Activated T-helper 17 cell treated with anti-CD3 and anti-CD28 coated beads, Interleukin-2, amount 50 U/mL, for 72 hours (primary cell): ENCODE measurements at regions not wholly inside any gene's neighbourhood (a gene's known extent, or its start where the extent isn't known, plus 50 kb on each side); places are given as distances from the start of the nearest gene placed in this dataset.

Experiments
- ATAC-seq: fragments of 150-1000 bp; cut with Tn5 transposase; replicated peaks from 2 replicates; pipeline ENCODE4 v1.10.0; 2021; ENCODE audit warnings: mild to moderate bottlenecking, moderate library complexity
- H3K27ac Mint-ChIP-seq: one replicate; pipeline ENCODE4 v1.8.0; 2022; ENCODE audit warnings: mixed read lengths
- H3K27me3 Mint-ChIP-seq: one replicate; pipeline ENCODE4 v1.8.0; 2022; ENCODE audit warnings: mixed read lengths
- H3K36me3 Mint-ChIP-seq: one replicate; pipeline ENCODE4 v1.8.0; 2022; ENCODE audit warnings: low read depth, mild to moderate bottlenecking, mixed read lengths
- H3K4me1 Mint-ChIP-seq: one replicate; pipeline ENCODE4 v1.8.0; 2022; ENCODE audit warnings: mixed read lengths
- H3K4me3 Mint-ChIP-seq: one replicate; pipeline ENCODE4 v1.8.0; 2022; ENCODE audit warnings: mild to moderate bottlenecking, mixed read lengths
- H3K9me3 Mint-ChIP-seq: one replicate; pipeline ENCODE4 v1.8.0; 2022; ENCODE audit warnings: mixed read lengths

DNA sequence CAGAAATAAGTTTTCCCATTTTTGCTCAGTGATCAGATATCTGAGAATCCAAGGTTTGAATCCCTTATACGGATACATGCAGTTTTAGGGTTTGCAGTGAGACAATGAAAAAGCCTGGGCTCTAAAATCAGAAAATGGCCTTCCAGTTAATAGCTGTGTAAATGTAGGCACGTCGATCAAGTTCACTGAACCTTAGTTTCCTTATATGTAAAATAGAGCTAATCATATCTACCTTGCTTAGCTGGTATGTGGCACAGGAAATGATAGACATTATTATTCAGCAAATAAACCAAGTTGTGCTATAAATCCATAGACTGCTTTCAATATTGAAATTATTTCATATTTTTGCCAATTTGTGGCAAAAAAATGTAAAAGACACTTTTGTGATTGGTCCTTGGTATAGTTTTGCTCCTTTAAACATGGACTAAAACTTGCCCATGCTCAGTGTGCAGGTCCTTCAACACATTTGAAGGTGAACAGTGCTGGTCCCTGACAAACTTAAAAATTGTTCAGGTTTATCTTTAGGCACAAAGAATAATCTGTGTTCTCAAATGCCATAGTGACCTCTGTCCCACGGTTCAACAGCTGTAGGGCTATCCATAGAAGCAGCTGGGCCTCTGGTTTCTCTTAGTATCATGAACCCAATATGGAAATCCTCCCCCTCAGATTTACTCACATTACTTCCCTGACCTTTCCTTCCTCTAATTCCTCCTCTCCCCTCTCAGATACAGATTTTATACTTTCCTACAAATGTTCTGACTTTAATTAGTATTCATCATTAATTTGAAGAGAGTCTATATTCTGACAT is 51.0 kb downstream of the CCDC54 start:
- Mint-ChIP-seq H3K4me3 (no peak overlapping the region), H3K27ac (no peak overlapping the region), H3K9me3 (no peaks in the 10 kb centered on the region), H3K36me3 (no peaks in the 10 kb centered on the region), H3K27me3 (no peaks in the 10 kb centered on the region), H3K4me1 (no peaks in the 10 kb centered on the region)
- no peak for ATAC-seq

DNA sequence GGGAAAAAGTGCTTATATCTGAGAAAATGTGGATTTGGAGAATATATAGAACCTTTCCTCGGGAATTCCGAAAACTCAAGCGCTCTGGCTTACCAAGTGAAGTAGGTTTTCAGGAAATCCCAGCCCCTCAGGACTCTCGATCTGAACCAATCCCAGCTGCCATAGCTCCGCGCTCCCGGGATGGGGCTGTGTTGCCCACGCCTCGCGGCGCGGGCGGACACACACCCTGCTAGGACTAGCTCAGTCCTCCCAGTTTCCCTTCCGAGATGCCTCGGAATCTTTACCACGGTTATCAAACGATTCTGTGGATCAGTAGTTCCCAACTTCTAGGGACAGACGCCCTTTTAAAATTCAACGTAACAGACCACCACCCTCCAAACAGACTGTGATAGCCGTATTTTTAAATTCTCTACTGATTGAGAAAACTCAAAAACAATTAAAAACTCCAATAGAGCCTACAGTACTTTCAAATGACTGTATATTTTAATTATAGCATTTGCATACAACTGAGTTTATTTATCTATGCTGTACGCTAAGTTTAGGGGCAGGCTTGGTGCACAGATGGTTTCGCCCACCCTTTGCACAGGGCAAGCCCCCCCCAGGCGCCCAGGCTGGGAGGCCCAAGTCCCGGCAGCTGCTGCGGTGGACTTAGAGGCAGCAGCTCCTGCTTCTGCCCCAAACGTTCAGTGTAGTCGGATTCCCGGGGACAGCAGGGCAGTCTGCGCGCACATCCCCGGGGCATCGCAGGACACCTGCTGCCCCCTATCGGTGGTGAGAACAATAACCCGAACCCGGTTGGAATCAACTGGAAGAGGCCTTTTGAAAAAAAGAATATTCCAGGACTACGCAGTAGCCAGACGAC is 52.3 kb downstream of the CCDC54 start:
- Mint-ChIP-seq H3K27ac (no peak overlapping the region), H3K36me3 (no peaks in the 10 kb centered on the region), H3K9me3 (no peaks in the 10 kb centered on the region), H3K27me3 (no peaks in the 10 kb centered on the region), H3K4me1 (no peaks in the 10 kb centered on the region), H3K4me3 (peak overlapping the region; percentile 84)
- ATAC-seq: peak; percentile 62

DNA sequence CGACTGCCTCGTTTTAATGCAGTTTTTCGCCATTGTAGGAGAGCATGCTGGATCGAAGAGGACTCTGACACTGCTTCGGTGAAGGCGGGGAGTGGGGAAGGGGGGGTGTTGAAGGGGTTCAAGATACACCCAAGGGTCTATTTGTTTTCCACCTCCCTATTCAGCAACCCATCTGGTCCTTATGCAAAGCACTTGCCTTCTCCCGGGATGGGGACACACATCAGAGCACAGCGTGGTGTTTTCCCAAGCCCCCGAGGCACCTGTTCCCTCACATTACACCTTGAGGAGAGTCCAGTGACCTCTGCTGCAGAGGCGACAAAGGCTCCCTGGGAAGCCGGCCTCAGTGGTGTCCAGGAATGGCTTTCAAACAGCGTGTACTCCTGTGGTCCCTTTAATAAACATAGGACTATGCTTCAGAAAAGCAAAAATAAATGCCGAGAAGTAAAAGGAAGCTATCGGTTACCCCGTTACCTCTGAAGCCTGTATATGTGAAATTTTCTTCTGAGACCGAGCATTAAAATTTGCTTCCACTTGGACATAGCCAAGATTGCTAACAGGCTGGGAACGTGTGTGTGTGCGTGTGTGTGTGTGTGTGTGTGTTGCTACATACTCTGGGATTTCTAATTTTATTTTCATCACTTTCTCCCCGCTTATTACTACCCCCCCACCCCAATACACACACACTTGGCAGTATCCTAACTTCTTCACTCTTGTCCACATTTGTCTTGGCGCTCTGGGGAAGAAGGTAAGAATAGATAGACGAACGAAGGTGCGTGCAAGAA is 53.2 kb downstream of the CCDC54 start:
- Mint-ChIP-seq H3K27me3 (peaks cover 5% of the 10 kb centered on the region), H3K4me3 (peak overlapping the region; percentile 84), H3K4me1 (no peaks in the 10 kb centered on the region), H3K27ac (peak overlapping the region; percentile 59), H3K9me3 (no peaks in the 10 kb centered on the region), H3K36me3 (no peaks in the 10 kb centered on the region)
- peak; percentile 3 for ATAC-seq

DNA sequence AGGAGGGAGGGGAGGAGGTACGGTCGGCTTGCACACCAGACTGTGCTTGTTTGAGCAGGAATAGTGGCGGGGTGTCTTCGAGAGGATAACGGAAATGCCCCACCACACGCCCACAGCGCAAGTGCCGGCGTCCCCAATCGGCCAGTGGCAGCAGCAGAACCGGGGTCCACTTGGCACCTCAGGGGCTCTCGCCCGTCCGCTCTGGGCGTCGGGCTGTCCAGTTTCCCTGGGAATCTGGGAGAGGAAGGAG is 53.7 kb downstream of the CCDC54 start:
- H3K4me1 Mint-ChIP-seq: no peaks in the 10 kb centered on the region

DNA sequence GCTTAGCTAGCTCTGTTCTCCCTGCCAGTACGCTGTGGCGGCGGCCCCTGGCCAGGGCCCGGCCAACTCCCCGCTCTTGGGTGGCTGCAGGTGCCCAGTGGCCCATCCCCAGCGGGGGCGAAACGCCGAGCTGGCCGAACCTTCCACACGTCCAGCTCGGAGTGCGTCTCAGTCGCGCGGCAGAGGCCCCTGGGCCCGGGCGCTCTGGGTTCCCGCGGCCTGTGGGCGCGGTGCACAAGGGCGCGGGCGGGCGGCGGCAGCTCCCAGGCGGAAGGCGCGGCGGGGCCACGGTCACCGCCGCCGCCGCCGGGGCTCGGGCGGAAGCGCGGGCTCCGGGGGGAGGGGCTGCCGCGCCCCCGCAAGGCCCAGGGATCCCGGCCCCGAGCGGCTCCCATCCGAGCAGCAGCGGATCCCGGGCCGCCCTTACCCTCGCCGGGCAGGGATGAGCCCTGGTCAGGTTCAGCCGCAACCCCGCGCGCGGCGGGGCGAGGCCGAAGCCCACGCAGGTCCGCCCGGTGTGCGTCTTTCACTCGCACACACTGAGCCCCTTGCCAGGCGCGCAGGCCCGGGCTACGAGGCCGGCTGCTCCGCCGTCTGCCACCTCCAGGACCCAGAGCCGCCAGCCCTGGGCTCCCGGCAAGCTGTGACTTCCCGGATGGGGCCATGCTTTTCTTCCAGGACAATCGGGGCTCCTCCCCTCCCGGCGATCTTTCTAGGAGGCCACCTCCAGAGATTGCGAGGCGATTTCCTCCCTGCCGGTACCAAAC is 54.2 kb downstream of the CCDC54 start:
- Mint-ChIP-seq H3K9me3 (no peaks in the 10 kb centered on the region), H3K27me3 (peaks cover 5% of the 10 kb centered on the region), H3K36me3 (no peaks in the 10 kb centered on the region), H3K4me3 (peak overlapping the region; percentile 86), H3K27ac (peak overlapping the region; percentile 71), H3K4me1 (no peaks in the 10 kb centered on the region)
- peak; percentile 76 for ATAC-seq

More for the DNA sequence above, 53.7 kb downstream of the CCDC54 start:
- peaks cover 5% of the 10 kb centered on the region for H3K27me3 Mint-ChIP-seq
- peak; percentile 32 for ATAC-seq
- H3K9me3 Mint-ChIP-seq: no peaks in the 10 kb centered on the region
- H3K27ac Mint-ChIP-seq: peak overlapping the region; percentile 59
- peak overlapping the region; percentile 84 for H3K4me3 Mint-ChIP-seq
- H3K36me3 Mint-ChIP-seq: no peaks in the 10 kb centered on the region

DNA sequence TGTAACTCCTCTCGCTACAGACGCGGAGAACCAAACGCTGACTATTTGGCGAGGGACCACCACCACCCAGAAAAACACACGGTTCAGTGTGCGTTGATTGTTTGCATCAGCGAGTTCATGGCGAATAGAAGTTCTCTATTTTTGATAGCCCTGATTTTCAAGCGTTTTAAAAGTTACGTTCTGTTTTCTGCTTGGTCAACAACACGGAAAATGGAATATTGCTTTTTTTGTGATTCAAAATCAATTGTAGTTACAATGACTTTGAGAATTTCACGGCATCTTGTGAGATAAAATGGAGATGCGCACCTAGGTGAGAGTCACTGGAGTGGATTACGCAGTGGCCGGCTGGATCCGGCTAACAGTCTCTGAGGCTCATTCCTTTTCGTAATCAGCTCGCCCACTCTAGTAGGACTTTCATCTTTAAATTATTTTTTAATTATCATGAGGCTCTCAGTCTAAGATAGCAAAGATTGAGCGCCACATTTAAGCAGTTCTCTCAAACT is 54.8 kb downstream of the CCDC54 start:
- Mint-ChIP-seq H3K9me3 (no peaks in the 10 kb centered on the region), H3K4me1 (no peaks in the 10 kb centered on the region), H3K27me3 (peaks cover 5% of the 10 kb centered on the region), H3K27ac (peak overlapping the region; percentile 71), H3K36me3 (no peaks in the 10 kb centered on the region), H3K4me3 (peak overlapping the region; percentile 86)
- no peak for ATAC-seq

DNA sequence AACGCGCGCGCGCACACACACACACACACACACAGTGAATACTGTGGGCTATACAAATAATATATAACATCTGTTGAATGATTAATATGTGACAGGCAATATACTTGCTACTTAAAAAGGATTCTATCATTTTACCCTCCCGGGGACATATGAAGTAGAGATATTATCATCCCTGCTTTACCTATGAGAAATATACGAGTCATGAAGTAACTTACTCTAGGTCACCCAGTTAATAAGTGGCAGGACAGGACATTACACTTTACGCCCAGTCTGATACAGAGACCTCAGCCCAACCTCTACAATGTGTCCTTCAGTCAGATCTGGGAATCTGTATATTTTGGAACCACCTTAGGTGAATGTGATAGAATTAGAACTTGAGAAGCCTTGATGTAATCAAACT is 55.4 kb downstream of the CCDC54 start:
- no peak for ATAC-seq
- Mint-ChIP-seq H3K9me3 (no peaks in the 10 kb centered on the region), H3K4me3 (peak overlapping the region; percentile 86), H3K4me1 (no peaks in the 10 kb centered on the region), H3K27me3 (peaks cover 5% of the 10 kb centered on the region), H3K36me3 (no peaks in the 10 kb centered on the region), H3K27ac (no peak overlapping the region)

DNA sequence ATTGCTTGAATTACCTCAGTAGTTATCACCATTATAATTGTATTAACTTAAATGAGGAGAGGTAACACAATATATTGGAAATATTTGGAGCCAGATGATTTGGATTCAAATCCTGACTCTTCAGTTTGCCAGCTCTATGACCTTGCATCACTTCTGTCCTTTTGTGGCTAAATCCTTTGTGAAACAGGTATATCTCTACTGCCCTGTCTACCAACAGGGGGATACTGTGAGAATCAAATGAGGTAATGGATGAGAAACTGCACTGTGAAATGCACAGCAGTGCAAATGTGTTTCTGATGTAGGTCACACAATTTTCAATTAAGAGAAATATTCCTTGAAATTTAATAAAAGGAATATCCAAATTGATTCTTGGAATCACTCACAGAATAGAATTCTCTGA is 58.8 kb downstream of the CCDC54 start:
- Mint-ChIP-seq H3K27me3 (peaks cover 5% of the 10 kb centered on the region), H3K9me3 (no peaks in the 10 kb centered on the region), H3K4me3 (no peak overlapping the region), H3K36me3 (no peaks in the 10 kb centered on the region), H3K4me1 (no peaks in the 10 kb centered on the region), H3K27ac (no peak overlapping the region)
- no peak for ATAC-seq

DNA sequence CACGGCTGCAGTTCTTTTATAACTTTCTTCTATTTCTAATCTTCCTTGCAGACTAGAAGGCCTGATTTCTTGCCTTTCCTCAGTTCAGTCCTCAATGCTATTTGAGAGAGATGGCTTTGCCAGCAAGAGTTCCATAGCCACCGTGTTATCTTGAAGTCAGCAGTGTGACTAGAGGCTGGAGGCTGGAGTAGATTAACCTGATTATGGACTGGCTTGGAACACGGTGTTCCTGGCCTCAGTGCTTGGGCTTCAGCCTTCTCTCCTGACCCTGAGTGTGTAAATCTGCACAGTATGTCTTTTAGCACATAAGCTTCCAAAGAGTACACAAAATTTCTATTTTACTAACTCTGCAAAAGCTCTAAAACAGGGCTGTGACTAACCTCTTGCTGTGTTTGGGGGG is 61.4 kb downstream of the CCDC54 start:
- H3K27me3 Mint-ChIP-seq: peaks cover 5% of the 10 kb centered on the region
- H3K9me3 Mint-ChIP-seq: no peaks in the 10 kb centered on the region
- H3K36me3 Mint-ChIP-seq: no peaks in the 10 kb centered on the region
- H3K4me1 Mint-ChIP-seq: no peaks in the 10 kb centered on the region
- H3K4me3 Mint-ChIP-seq: no peak overlapping the region
- no peak overlapping the region for H3K27ac Mint-ChIP-seq
- no peak for ATAC-seq

DNA sequence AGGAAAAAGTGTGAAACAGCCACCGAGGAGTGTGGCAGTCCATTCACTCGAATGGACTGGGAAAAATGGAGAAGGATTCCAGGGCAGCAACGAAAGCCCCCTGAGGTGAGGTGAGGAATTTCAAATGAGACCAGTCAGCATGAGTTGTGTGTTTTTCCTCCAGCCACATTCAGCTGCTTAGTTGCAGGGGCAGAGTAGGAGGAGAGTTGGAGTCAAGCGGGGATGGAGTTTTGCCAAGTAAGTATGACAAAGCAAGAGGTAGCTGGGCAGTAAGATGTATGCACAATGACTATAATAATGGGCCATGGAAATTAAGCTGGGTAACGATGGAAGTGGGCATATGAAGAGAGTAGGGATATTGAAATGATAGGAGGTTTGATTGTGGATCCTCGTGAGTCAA is 64.4 kb downstream of the CCDC54 start:
- Mint-ChIP-seq H3K4me3 (no peak overlapping the region), H3K4me1 (no peaks in the 10 kb centered on the region), H3K27ac (no peak overlapping the region), H3K9me3 (no peaks in the 10 kb centered on the region), H3K27me3 (no peaks in the 10 kb centered on the region), H3K36me3 (no peaks in the 10 kb centered on the region)
- ATAC-seq: no peak

DNA sequence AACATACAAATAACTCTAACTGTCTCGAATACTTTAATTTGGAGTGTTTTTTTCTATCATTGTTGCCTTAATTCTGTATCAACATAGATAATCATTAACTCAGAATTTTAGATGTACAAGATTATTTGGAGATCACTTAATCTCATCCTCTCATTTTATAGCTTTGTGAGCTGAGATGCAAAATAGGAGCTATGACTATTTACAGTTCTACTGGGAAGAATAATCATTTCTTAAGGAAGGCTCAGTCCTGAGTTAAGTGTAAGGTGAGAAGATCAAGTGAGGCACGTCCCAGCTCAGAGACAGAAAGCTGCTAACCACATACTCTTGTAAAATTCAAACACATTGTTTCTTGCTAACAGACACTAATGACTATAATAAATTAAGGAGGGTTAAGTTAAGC is 66.2 kb downstream of the CCDC54 start:
- Mint-ChIP-seq H3K27ac (no peak overlapping the region), H3K9me3 (no peaks in the 10 kb centered on the region), H3K36me3 (no peaks in the 10 kb centered on the region), H3K4me3 (no peak overlapping the region), H3K27me3 (no peaks in the 10 kb centered on the region), H3K4me1 (no peaks in the 10 kb centered on the region)
- no peak for ATAC-seq

DNA sequence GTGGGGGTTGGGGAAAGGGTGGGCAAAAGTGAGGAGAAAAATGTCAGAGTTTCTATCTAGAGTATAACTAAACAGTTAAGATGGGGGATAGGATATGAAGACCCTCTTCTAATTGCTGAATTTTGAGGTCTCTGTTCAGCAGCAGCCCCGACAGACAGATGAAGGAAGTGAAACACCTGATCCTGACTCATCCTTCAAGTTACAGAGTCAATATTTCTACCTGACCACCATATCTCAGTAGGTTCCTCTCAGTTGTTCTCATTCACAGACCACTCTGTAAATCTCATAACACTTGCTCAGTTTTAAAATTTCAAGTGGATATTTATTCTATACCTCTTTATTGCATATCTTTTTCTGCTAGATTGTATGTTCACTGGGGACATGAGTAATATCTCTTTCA is 69.5 kb downstream of the CCDC54 start:
- Mint-ChIP-seq H3K4me3 (no peak overlapping the region), H3K4me1 (no peaks in the 10 kb centered on the region), H3K27ac (no peak overlapping the region), H3K27me3 (no peaks in the 10 kb centered on the region), H3K9me3 (no peaks in the 10 kb centered on the region), H3K36me3 (no peaks in the 10 kb centered on the region)
- ATAC-seq: peak; percentile 28

DNA sequence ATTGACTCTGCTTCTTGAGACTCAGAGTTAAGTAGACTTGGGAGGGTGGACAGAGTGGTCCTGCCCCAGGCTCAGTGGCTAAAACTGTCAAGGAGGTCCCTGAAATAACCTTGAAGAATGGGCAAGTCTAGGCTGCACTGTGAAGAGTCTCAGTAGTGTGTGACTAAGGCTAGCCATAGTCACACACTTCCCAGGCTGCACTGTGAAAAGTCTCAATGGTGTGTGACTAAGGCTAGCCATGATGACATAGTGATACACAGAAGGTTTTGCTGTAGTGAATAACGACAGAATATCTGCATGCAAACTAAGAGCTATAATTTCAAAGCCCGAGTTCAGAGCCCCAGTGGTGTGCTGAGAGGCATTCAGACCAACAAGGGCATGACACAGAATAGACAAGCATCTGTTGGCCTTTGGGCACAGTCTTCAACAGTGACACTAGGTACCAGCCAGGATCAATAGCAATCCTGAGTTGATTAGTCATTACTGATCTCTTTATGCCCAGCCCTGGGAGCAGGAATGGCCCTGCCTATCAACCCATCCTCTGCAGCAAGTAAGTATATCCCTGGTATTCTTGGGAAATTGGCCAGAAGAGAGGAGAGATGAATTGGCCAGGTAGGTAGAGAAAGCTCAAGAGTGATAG is 72.4 kb upstream of the BBX start:
- no peaks in the 10 kb centered on the region for H3K27me3 Mint-ChIP-seq
- H3K4me3 Mint-ChIP-seq: no peak overlapping the region
- peak; percentile 95 for ATAC-seq
- H3K27ac Mint-ChIP-seq: no peak overlapping the region
- no peaks in the 10 kb centered on the region for H3K4me1 Mint-ChIP-seq
- no peaks in the 10 kb centered on the region for H3K9me3 Mint-ChIP-seq
- no peaks in the 10 kb centered on the region for H3K36me3 Mint-ChIP-seq

DNA sequence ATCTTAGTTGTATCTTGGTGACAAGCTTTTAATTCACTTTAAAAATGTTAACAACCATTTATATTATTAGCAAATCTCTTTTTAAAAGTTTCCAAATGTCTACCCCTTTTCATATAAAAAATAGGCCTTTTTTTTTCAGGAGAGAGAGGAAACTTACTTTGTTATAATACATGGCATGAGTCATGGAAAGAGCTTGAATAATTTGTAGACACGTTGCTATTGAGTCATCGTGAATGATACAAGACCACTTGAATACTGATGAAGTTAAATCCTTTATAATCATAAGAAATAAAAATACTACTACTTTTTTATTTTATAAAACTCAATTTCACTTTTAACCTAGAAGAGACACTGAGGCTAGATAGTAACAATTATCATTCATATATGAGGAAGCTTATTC is 70.3 kb upstream of the BBX start:
- Mint-ChIP-seq H3K4me1 (no peaks in the 10 kb centered on the region), H3K27ac (no peak overlapping the region), H3K9me3 (no peaks in the 10 kb centered on the region), H3K4me3 (no peak overlapping the region), H3K27me3 (no peaks in the 10 kb centered on the region), H3K36me3 (no peaks in the 10 kb centered on the region)
- no peak for ATAC-seq
